GM23248 (cell line): ENCODE measurements at regions not wholly inside any gene's neighbourhood (a gene's known extent, or its start where the extent isn't known, plus 50 kb on each side); places are given as distances from the start of the nearest gene placed in this dataset. TPM values are rescaled to one million over a fixed set of nuclear protein-coding genes. Genes with fewer than 3 reads are reported as not detected.
"Not testable (repeated sequence)": the region's sequence is repeated elsewhere in the genome, so short reads cannot be mapped to it uniquely, and the experiment has no call there.

ENCODE experiments used
- DNase-seq: peaks from one replicate; pipeline ENCODE4 v3.0.0-alpha.2; 2015
- H2AFZ ChIP-seq: fragments of 200-600 bp; sonication (generic); 2 replicates; pipeline ENCODE4 v1.6.1; 2016; ENCODE audit warnings: antibody characterized with exemption
- H3F3A ChIP-seq: fragments of 200-600 bp; sonication (generic); 2 replicates; pipeline ENCODE4 v1.6.1; 2016; ENCODE audit warnings: mild to moderate bottlenecking, antibody characterized with exemption, mixed run types; ENCODE audit not compliant: insufficient read depth
- H3K27ac ChIP-seq: fragments of 200-600 bp; sonication (generic); 2 replicates; pipeline ENCODE4 v1.5.1; 2016; ENCODE audit warnings: mild to moderate bottlenecking
- H3K27me3 ChIP-seq: fragments of 200-600 bp; sonication (generic); replicated peaks from 2 replicates; pipeline ENCODE4 v1.6.1; 2016; ENCODE audit warnings: mild to moderate bottlenecking; ENCODE audit not compliant: insufficient read depth
- H3K36me3 ChIP-seq: fragments of 200-600 bp; sonication (generic); 2 replicates; pipeline ENCODE4 v1.6.1; 2016; ENCODE audit warnings: low read depth, mild to moderate bottlenecking
- H3K4me1 ChIP-seq: fragments of 200-600 bp; sonication (generic); 2 replicates; pipeline ENCODE4 v1.6.1; 2016; ENCODE audit warnings: mild to moderate bottlenecking; ENCODE audit not compliant: insufficient read depth
- H3K4me2 ChIP-seq: fragments of 200-600 bp; sonication (generic); one replicate; pipeline ENCODE4 v1.6.1; 2016; ENCODE audit warnings: mild to moderate bottlenecking; ENCODE audit not compliant: unreplicated experiment
- H3K4me3 ChIP-seq: fragments of 200-600 bp; sonication (generic); 2 replicates; pipeline ENCODE4 v1.5.1; 2016; ENCODE audit warnings: mild to moderate bottlenecking
- H3K79me2 ChIP-seq: fragments of 200-600 bp; sonication (generic); 2 replicates; pipeline ENCODE4 v1.6.1; 2016; ENCODE audit warnings: mild to moderate bottlenecking; ENCODE audit not compliant: insufficient read depth
- H3K9ac ChIP-seq: fragments of 200-600 bp; sonication (generic); 2 replicates; pipeline ENCODE4 v1.6.1; 2016; ENCODE audit warnings: mild to moderate bottlenecking
- H3K9me2 ChIP-seq: fragments of 200-600 bp; sonication (generic); 2 replicates; pipeline ENCODE4 v1.6.1; 2016; ENCODE audit warnings: mixed run types, mild to moderate bottlenecking, moderate library complexity; ENCODE audit not compliant: insufficient read depth
- H3K9me3 ChIP-seq: fragments of 200-600 bp; sonication (generic); one replicate; pipeline ENCODE4 v1.6.1; 2017; ENCODE audit warnings: low read depth
- H4K20me1 ChIP-seq: fragments of 200-600 bp; sonication (generic); 2 replicates; pipeline ENCODE4 v1.6.0; 2016; ENCODE audit not compliant: insufficient read depth
- EZH2 ChIP-seq: fragments of 200-600 bp; sonication (generic); IDR thresholded peaks from 2 replicates; pipeline ENCODE4 v1.6.1; 2018; ENCODE audit warnings: antibody characterized with exemption, mild to moderate bottlenecking; ENCODE audit not compliant: insufficient read depth, poor library complexity, severe bottlenecking
- EZH2phosphoT487 ChIP-seq: fragments of 200-600 bp; sonication (generic); IDR thresholded peaks from 2 replicates; pipeline ENCODE4 v1.6.1; 2018; ENCODE audit warnings: antibody characterized with exemption, moderate library complexity, mild to moderate bottlenecking, low read depth; ENCODE audit not compliant: insufficient read depth
- WGBS, 2 experiments: methylation state at CpG; one replicate each; pipeline ENCODE4 v1.1.6; 2015 to 2017; ENCODE audit warnings: low lambda C conversion rate in 2 of 2, low coverage in 1 of 2; ENCODE audit errors: missing lambda C conversion rate in 2 of 2; 5-methylcytosine and 5-hydroxymethylcytosine counted together
- in situ Hi-C: fragments of 300-500 bp; cut with MboI; formaldehyde crosslinking; loops from 2 replicates; pipeline ENCODE4 v1.15.0; 2020
- microRNA counts: library from miRNA; unstranded; fragments of <30 nt; microRNA quantifications from one replicate; lab custom pipeline; 2016
- microRNA-seq: library from miRNA; unstranded; fragments of <30 nt; microRNA quantifications from one replicate; pipeline ENCODE4, GENCODE V29; 2016; ENCODE audit warnings: borderline number of aligned reads
- small RNA-seq: library from RNA; depleted of rRNA; stranded (forward); fragments of <200 nt; gene quantifications from one replicate; pipeline ENCODE3, GENCODE V24; 2014; ENCODE audit warnings: low read depth, low replicate concordance

- TF ChIP-seq EZH2 (no peak), EZH2phosphoT487 (no peak)
- no peaks in the 10 kb centered on the region for H3F3A ChIP-seq
- no peaks in the 10 kb centered on the region for H3K79me2 ChIP-seq
- no peaks in the 10 kb centered on the region for H3K9me2 ChIP-seq
- H2AFZ ChIP-seq: no peak overlapping the region
- H3K27ac ChIP-seq: no peak overlapping the region
- H3K9me3 ChIP-seq: peaks cover 4% of the 10 kb centered on the region
- no peaks in the 10 kb centered on the region for H4K20me1 ChIP-seq
- no peak overlapping the region for H3K4me2 ChIP-seq
- no peak overlapping the region for H3K9ac ChIP-seq
- H3K27me3 ChIP-seq: no peaks in the 10 kb centered on the region
- H3K4me3 ChIP-seq: no peak overlapping the region
- WGBS, 2 experiments: 76% methylated on average over 40 of the region's 40 CpGs
- no peaks in the 10 kb centered on the region for H3K36me3 ChIP-seq
- no peak for DNase-seq
- in situ Hi-C loops: no loop called here
- H3K4me1 ChIP-seq: no peaks in the 10 kb centered on the region
Observed at GRCh38 chr9:40884072-40884901, 244.2 kb downstream of the FOXD4L6 start.

GRCh38 chr9:40883423-40884071, 244.9 kb downstream of the FOXD4L6 start:
- H3K27ac ChIP-seq, H3K4me3 ChIP-seq, H3K9me2 ChIP-seq, H3K79me2 ChIP-seq, H2AFZ ChIP-seq, H3K9ac ChIP-seq, H4K20me1 ChIP-seq, H3K36me3 ChIP-seq, H3K4me1 ChIP-seq, H3F3A ChIP-seq, H3K4me2 ChIP-seq, in situ Hi-C loops, DNase-seq, H3K27me3 ChIP-seq, H3K9me3 ChIP-seq: not testable (repeated sequence)
- WGBS, 2 experiments: 74 to 77% methylated on average over 20 of the region's 20 CpGs

- H3K79me2 ChIP-seq, H3F3A ChIP-seq, H3K9ac ChIP-seq, H3K27me3 ChIP-seq, H3K27ac ChIP-seq, H3K4me2 ChIP-seq, H3K4me1 ChIP-seq, in situ Hi-C loops, H3K4me3 ChIP-seq, H3K36me3 ChIP-seq, H4K20me1 ChIP-seq, H3K9me3 ChIP-seq, H3K9me2 ChIP-seq, DNase-seq, H2AFZ ChIP-seq: not testable (repeated sequence)
- 51 to 55% methylated on average over 13 of the region's 13 CpGs for WGBS, 2 experiments
Observed at GRCh38 chr9:40873753-40874295, 254.7 kb downstream of the FOXD4L6 start.

- H3K4me3 ChIP-seq, H3K9ac ChIP-seq, H3K9me2 ChIP-seq, in situ Hi-C loops, H3K79me2 ChIP-seq, H3F3A ChIP-seq, H3K4me1 ChIP-seq, DNase-seq, H3K9me3 ChIP-seq, H3K27ac ChIP-seq, H4K20me1 ChIP-seq, H3K27me3 ChIP-seq, H3K4me2 ChIP-seq, H2AFZ ChIP-seq, H3K36me3 ChIP-seq: not testable (repeated sequence)
- WGBS, 2 experiments: 51 to 67% methylated on average over 4 of the region's 4 CpGs
Observed at GRCh38 chr9:40868437-40868836, 260.0 kb downstream of the FOXD4L6 start.

MicroRNA genes in the stretch of these regions (microRNA counts, 767-probe panel; counts per million panel counts)
- microRNA hsa-miR-1299 (lab: Ali Mortazavi, UCI): 447 counts per million, percentile 86 among the panel's probes with 10 or more counts

Small RNAs in the stretch of these regions (microRNA-seq; reads per million reads assigned to microRNA genes)
- gene MIR1299: not detected

Small RNAs in the stretch of these regions (small RNA-seq; reads per million reads assigned to genes)
- gene AL353626.2: not detected
- not detected for gene MIR1299
